NCI-H82 treated with DMSO at 0.1 percent for 48 hours (cell line): ENCODE measurements at regions not wholly inside any gene's neighbourhood (a gene's known extent, or its start where the extent isn't known, plus 50 kb on each side); places are given as distances from the start of the nearest gene placed in this dataset.
"Not testable (repeated sequence)": the region's sequence is repeated elsewhere in the genome, so short reads cannot be mapped to it uniquely, and the experiment has no call there.

Source experiments
- DNase-seq: peaks from one replicate; lab custom pipeline; 2025; ENCODE audit not compliant: unreplicated experiment; lab: John Stamatoyannopoulos, UW

DNA sequence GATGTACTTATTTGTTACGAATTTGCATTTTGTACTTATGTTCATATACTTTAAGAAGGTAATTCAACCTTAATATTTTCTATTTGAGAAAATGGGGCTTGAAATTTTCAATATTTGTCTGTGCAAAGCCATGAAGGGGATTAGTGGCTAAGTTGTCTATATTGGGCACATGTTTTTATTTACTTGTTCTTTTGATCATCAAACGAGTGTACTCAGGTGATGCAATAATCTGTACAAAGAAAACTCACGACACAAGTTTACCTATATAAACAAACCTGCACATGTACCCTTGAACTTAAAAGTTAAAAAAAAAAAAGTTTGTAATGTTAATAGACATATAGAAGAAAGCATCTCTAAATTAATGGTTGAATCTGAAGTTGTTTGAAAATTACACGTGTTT is 658.9 kb upstream of the SYT4 start:
- DNase-seq, result no peak

DNA sequence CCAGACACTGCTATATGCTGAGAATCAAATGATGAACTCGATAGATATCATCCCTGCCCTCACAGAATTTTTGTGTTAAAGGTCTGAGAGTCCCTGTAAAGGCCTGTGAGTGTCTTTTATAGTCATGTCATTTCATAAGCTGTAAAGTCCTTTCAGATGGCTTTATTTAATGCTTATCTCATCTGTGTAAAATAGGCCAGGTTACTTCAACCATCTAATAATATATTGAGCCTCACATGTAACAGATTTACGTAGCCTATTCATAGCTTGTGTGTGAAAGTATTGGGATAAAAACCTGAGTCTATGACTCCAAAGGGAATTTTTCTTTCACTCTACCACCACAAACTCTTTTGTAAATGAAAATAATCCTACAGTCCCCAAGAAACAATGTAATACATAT is 672.0 kb upstream of the SYT4 start:
- DNase-seq, result no peak

GRCh38 chr18:43950062-43950461 is 672.8 kb upstream of the SYT4 start:
- no peak for DNase-seq

DNA sequence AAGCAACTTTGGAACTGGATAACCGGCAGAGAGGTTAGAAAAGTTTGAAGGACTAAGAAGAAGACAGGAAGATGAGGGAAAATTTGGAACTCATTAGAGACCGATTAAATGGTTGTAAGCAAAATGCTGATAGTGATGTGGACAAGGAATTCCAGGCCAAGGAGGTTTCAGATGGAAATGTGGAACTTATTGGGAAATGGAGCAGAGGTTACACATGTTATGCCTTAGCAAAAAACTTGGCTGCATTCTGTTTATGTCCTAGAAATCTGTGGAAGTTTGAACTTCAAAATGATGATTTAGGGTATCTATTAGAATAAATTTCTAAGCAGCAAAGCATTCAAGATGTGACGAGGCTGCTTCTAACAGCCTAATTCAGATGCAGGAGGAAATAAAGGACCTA is 675.1 kb upstream of the SYT4 start:
- DNase-seq, result no peak

GRCh38 chr18:43961722-43962121 is 684.4 kb upstream of the SYT4 start:
- DNase-seq, result no peak

- DNase-seq, result no peak
Measured at GRCh38 chr18:43964666-43965065, 687.4 kb upstream of the SYT4 start.

- DNase-seq, result no peak
Measured at GRCh38 chr18:43965691-43966090, 688.4 kb upstream of the SYT4 start.

DNA sequence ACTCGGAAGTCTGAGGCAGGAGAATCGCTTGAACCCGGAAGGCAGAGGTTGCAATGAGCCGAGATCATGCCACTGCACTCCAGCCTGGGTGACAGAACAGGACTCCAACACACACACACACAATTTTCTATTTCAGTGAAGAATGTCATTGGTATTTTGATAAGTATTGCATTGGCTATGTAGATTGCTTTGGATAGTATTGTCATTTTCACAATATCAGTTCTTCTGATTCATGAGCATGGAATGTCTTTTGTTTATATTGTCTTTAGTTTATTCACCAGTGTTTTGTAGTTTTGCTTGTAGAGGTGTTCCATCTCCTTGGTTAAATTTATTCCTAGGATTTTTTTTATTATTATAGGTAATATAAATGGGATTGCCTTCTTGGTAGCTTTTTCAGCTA is 693.4 kb upstream of the SYT4 start:
- no peak for DNase-seq

DNA sequence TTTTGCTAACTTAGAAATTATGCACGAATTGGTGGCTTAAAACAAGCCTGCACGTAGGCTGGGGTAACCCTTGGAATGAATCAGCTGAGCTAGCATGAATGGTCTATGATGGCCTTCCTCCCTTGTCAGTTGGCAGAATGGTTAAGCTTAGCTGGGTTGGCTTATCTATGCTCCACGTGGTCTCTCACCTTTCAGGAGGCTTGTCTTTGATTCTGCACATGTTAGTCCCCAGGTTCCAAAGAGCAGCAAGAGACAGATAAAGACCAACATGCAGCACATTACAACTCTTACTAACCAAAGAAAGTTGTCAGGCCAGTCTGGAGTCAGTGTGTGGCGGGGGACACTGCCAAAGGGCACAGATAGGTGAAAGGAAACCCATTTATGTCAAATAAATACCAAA is 700.9 kb upstream of the SYT4 start:
- no peak for DNase-seq

GRCh38 chr18:43982582-43982981 is 698.1 kb upstream of the SETBP1 start:
- no peak for DNase-seq

- not testable (repeated sequence) for DNase-seq
Measured at GRCh38 chr18:43987061-43987460, 693.6 kb upstream of the SETBP1 start.

DNA sequence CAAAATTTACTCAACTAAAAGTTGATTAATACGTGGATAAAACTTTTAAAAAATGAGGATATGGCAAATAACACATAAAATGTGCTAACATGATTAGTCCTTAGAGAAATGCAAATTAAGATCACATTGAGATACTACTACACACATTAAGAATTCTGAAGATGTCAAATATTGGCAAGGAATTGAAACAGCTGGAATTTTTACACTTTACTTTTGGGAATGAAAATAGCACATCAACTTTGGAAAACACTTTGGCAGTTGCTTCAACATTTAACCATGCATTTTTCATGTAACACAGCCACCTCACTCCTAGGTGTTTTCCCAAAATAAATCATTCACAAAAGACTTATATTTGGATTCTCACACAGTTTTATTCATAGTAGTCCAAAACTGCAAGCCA is 687.9 kb upstream of the SETBP1 start:
- DNase-seq, result no peak

- DNase-seq, result no peak
Measured at GRCh38 chr18:43994381-43994780, 686.3 kb upstream of the SETBP1 start.

- DNase-seq, result no peak
Measured at GRCh38 chr18:44013871-44014270, 666.8 kb upstream of the SETBP1 start.

GRCh38 chr18:44025421-44025820 is 655.3 kb upstream of the SETBP1 start:
- DNase-seq, result no peak

GRCh38 chr18:44028109-44028508 is 652.6 kb upstream of the SETBP1 start:
- DNase-seq, result no peak

GRCh38 chr18:44031063-44031462 is 649.6 kb upstream of the SETBP1 start:
- DNase-seq, result no peak

GRCh38 chr18:44033144-44033701 is 647.5 kb upstream of the SETBP1 start:
- DNase-seq, result no peak

DNA sequence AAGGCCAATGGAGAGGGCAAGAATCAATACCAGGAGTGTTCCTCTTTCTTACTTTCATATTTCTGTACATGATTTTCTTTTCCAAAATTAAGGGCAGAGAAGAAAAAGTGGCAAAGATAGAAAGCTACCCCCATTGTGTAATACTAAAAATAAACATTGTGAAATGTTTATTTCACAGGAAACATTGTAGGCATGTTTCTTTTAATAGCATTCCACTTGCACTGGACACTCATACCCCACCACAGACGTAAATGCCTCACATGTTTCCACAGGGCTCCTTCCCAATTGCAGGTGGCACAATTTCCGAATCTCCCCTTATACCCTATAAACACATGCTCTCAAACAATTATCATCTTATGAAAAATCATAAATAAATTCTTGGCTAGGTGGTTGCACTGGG is 645.1 kb upstream of the SETBP1 start:
- no peak for DNase-seq

- DNase-seq, result no peak
Measured at GRCh38 chr18:44036501-44036900, 644.2 kb upstream of the SETBP1 start.

DNA sequence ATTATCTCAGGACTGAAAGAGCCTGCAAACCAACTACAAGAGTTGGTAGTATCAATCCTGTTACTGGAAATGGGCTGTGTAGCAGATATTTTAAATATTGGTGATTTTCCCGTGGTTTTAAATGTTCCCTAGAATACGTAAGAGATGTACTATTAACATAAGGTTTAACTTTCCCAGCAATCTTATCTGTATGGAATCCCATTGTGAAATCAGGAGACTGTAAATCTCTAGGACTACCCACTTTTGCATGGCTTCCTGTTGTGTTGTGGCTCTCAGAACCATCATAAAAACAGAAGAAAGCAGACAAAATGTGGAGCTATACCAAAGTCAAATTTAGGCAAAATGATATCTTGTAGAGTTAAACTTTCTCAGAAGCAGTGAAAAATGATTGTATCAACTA is 641.5 kb upstream of the SETBP1 start:
- no peak for DNase-seq

GRCh38 chr18:44039826-44040225 is 640.9 kb upstream of the SETBP1 start:
- no peak for DNase-seq

DNA sequence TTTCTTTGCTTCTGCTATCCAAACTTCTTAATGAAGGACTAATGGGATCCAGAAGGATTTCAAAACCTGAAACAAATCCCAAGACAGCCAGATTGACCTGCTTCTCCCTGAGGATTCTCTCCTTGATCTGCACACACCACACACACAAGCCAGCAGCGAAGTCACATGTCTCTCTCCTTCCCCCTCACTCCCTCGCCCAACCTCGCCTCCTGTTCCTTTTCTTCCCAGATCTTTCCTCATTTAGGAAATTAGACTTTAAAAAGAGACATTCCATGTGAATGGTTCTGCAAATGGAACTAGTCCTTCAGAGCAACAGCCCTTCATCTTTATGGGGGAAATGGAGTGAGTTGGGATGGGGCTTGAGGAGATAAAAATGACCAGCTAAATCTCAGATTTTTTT is 639.1 kb upstream of the SETBP1 start:
- DNase-seq, result no peak

DNA sequence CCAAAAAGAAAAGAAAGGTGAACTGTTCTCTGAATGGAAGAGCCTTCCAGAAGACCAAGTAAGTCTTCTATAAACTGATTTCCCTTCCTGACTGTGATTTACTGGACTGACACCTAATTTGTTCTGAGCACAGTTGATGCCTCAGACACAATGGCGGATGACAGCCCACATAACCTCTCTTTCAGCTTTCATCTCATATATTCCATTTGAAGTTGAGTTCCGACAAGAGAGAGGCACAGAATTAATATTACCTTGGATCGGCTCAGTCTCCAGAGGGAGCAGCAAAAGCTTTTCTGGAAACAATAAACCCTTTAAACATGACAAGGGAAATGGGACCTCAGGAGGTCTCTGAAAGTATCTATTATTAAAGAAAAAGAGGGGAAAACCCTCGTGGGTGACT is 638.7 kb upstream of the SETBP1 start:
- DNase-seq, result no peak
